B cell (primary cell): ENCODE measurements at regions not wholly inside any gene's neighbourhood (a gene's known extent, or its start where the extent isn't known, plus 50 kb on each side); places are given as distances from the start of the nearest gene placed in this dataset.

ENCODE experiments used
- ATAC-seq: fragments of 200-7000 bp; cut with Tn5 transposase; one replicate; pipeline ENCODE4 v1.10.0; 2021; ENCODE audit warnings: low read depth, mild to moderate bottlenecking, moderate number of reproducible peaks, moderate library complexity
- CTCF ChIA-PET: fragments of 350-600 bp; sonication (Branson Sonifier 250); formaldehyde crosslinking; loops from one replicate; lab custom pipeline; 2021; ENCODE audit warnings: antibody characterized with exemption, inconsistent platforms; lab: Charles Lee
- POLR2A ChIA-PET: fragments of 350-600 bp; sonication (Branson Sonifier 250); formaldehyde crosslinking; loops from one replicate; lab custom pipeline; 2021; ENCODE audit warnings: antibody characterized with exemption; lab: Charles Lee
- DNase-seq: peaks from one replicate; pipeline ENCODE4 v3.0.0; 2013
- H2AFZ ChIP-seq: 2 replicates; pipeline ENCODE4 v1.6.1; 2012; ENCODE audit warnings: mild to moderate bottlenecking, low read depth, low read length; ENCODE audit not compliant: insufficient read depth, poor library complexity, severe bottlenecking
- H3K27ac ChIP-seq, 2 donors: 1 replicate in 1 of 2; 2 replicates in 1 of 2; pipeline ENCODE4 v1.5.1; 2012 to 2013; ENCODE audit warnings: low read length in 2 of 2, mild to moderate bottlenecking in 2 of 2, moderate library complexity in 1 of 2
- H3K27me3 ChIP-seq, 4 experiments: fragments of 200-600 bp in 1 of 4; sonication (generic) in 1 of 4; replicated peaks in 1 of 4; 1 replicate in 2 of 4; 2 replicates in 2 of 4; pipeline versions ENCODE4 v1.6.1 to v1.7.0; 2013 to 2016; ENCODE audit warnings: low read length in 3 of 4, mild to moderate bottlenecking in 2 of 4, mixed read lengths in 1 of 4, moderate library complexity in 1 of 4; ENCODE audit not compliant: insufficient read depth in 4 of 4, control insufficient read depth in 3 of 4; ENCODE audit errors: control extremely low read depth in 1 of 4
- H3K36me3 ChIP-seq, 2 experiments: replicated peaks in 1 of 2; 1 replicate in 1 of 2; 2 replicates in 1 of 2; pipeline versions ENCODE4 v1.6.1 to v1.7.1; 2013; ENCODE audit warnings: low read length in 1 of 2; ENCODE audit not compliant: insufficient read depth in 2 of 2, control insufficient read depth in 1 of 2; ENCODE audit errors: control extremely low read depth in 1 of 2, extremely low read depth in 1 of 2
- H3K4me1 ChIP-seq, 2 donors: fragments of 200-600 bp in 1 of 2; sonication (generic) in 1 of 2; 1 replicate in 1 of 2; 2 replicates in 1 of 2; pipeline versions ENCODE4 v1.5.1 to v1.6.1; 2013 to 2017; ENCODE audit warnings: low read length in 2 of 2; ENCODE audit not compliant: control insufficient read depth in 2 of 2, insufficient read depth in 2 of 2
- H3K4me2 ChIP-seq: replicated peaks from 2 replicates; pipeline ENCODE3; 2012; ENCODE audit warnings: mild to moderate bottlenecking, low read depth, low read length; ENCODE audit not compliant: poor library complexity, severe bottlenecking
- H3K4me3 ChIP-seq, 5 experiments: fragments of 200-600 bp in 1 of 5; sonication (generic) in 1 of 5; 1 replicate in 3 of 5; 2 replicates in 2 of 5; pipeline versions ENCODE4 v1.5.1 to v1.7.0; 2011 to 2016; ENCODE audit warnings: low read length in 4 of 5, mild to moderate bottlenecking in 4 of 5, low read depth in 2 of 5, control low read depth in 1 of 5, moderate library complexity in 1 of 5; ENCODE audit not compliant: insufficient read depth in 1 of 5; ENCODE audit errors: control extremely low read depth in 1 of 5, extremely low read depth in 1 of 5
- H3K79me2 ChIP-seq: fragments of 200-600 bp; sonication (generic); one replicate; pipeline ENCODE4 v1.6.0; 2016; ENCODE audit warnings: low read length; ENCODE audit not compliant: control insufficient read depth, insufficient read depth
- H3K9ac ChIP-seq: fragments of 200-600 bp; sonication (generic); 2 replicates; pipeline ENCODE4 v1.6.1; 2017; ENCODE audit warnings: mild to moderate bottlenecking, low read length, moderate library complexity
- H3K9me3 ChIP-seq, 3 donors: one replicate each; pipeline versions ENCODE4 v1.6.1 to v1.7.1; 2013; ENCODE audit warnings: low read length in 2 of 3; ENCODE audit not compliant: control insufficient read depth in 2 of 3, insufficient read depth in 1 of 3; ENCODE audit errors: control extremely low read depth in 1 of 3
- H4K20me1 ChIP-seq: 2 replicates; pipeline ENCODE4 v1.6.0; 2012; ENCODE audit warnings: mild to moderate bottlenecking, low read length; ENCODE audit not compliant: insufficient read depth, control insufficient read depth, poor library complexity, severe bottlenecking
- H3K27ac Mint-ChIP-seq: one replicate; pipeline ENCODE4 v1.8.0; 2021; ENCODE audit warnings: mixed read lengths
- H3K27me3 Mint-ChIP-seq: one replicate; pipeline ENCODE4 v1.8.0; 2021; ENCODE audit warnings: mixed read lengths
- H3K4me1 Mint-ChIP-seq: one replicate; pipeline ENCODE4 v1.8.0; 2021; ENCODE audit warnings: mixed read lengths
- H3K4me3 Mint-ChIP-seq: one replicate; pipeline ENCODE4 v1.8.0; 2021; ENCODE audit warnings: mixed read lengths
- H3K9me3 Mint-ChIP-seq: one replicate; pipeline ENCODE4 v1.8.0; 2022; ENCODE audit warnings: mixed read lengths; ENCODE audit not compliant: insufficient read depth
- CTCF ChIP-seq: fragments of 200-600 bp; IDR thresholded peaks from one replicate; pipeline ENCODE4 v1.8.0; 2022; ENCODE audit warnings: antibody characterized with exemption, mild to moderate bottlenecking
- EZH2 ChIP-seq: IDR thresholded peaks from 2 replicates; pipeline ENCODE4 v1.6.1; 2012; ENCODE audit warnings: borderline replicate concordance, low read depth, mild to moderate bottlenecking, moderate library complexity, low read length; ENCODE audit not compliant: insufficient read depth, poor library complexity, severe bottlenecking
- WGBS: methylation state at CpG from one replicate; pipeline ENCODE4 v1.1.5; 2013; ENCODE audit warnings: missing lambda C conversion rate; ENCODE audit not compliant: insufficient coverage; 5-methylcytosine and 5-hydroxymethylcytosine counted together
- intact Hi-C: fragments of 100-400 bp; cut with micrococcal nuclease; formaldehyde crosslinking; loops from one replicate; pipeline ENCODE4 v1.10.0; 2022

- POLR2A ChIA-PET, result no interaction called here
- Histone ChIP-seq H3K27me3 (no peaks in the 10 kb centered on the region), H3K36me3 (no peaks in the 10 kb centered on the region), H4K20me1 (no peaks in the 10 kb centered on the region), H3K27ac (no peak overlapping the region), H3K79me2 (no peaks in the 10 kb centered on the region), H3K4me2 (no peak overlapping the region), H3K4me1 (no peaks in the 10 kb centered on the region), H3K4me3 (no peak overlapping the region), H2AFZ (no peak overlapping the region), H3K9ac (no peak overlapping the region), H3K9me3 (peaks cover 0 to 11% (median 0%) of the 10 kb centered on the region in 3 donors)
- intact Hi-C loops, result no loop called here
- 52% methylated on average over 5 of the region's 10 CpGs for WGBS
- Mint-ChIP-seq H3K27ac (no peak overlapping the region), H3K4me3 (no peak overlapping the region), H3K4me1 (no peaks in the 10 kb centered on the region), H3K9me3 (peaks cover 2% of the 10 kb centered on the region), H3K27me3 (no peaks in the 10 kb centered on the region)
- ATAC-seq, result no peak
- no peak for DNase-seq
- TF ChIP-seq CTCF, result no peak
- no peak for TF ChIP-seq EZH2
- CTCF ChIA-PET, result interaction anchor here (0.7 to 1.0 kb wide), 3 partner anchors 34 to 65 kb away, joined by 3 read pairs; no protein-coding TSS in a partner anchor
These were observed 113.0 kb downstream of the LITAF start for GRCh38 chr16:11473728-11474127.

DNA sequence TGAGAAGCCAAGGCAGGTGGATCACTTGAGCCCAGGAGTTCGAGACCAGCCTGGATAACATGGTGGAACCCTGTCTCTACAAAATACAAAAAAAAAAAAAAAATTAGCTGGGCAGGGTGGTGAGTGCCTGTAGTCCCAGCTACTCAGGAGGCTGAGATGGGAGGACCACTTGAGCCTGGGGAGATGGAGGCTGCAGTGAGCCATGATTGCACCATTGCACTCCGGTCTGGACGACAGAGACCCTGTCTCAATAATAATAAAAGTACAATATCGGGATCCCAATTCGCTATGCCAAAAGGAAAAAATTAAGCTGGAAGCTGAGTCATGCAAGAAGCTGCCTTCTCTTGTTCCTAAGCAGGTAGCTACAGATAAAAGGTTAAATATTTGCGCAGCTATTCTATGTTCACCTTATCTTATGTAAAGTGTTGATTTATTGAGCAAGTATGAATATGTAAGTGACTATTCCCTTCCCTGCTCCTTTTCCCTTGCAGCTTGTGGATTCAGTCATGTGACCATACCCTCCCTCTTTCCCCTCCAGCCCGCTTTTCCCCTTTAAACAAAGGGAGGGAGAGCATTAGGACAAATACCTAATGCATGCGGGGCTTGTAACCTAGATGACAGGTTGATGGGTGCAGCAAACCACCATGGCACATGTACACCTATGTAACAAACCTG is 112.0 kb downstream of the LITAF start:
- H4K20me1 ChIP-seq, result no peaks in the 10 kb centered on the region
- no peaks in the 10 kb centered on the region for H3K4me1 Mint-ChIP-seq

More for the DNA sequence above, 112.0 kb downstream of the LITAF start:
- Mint-ChIP-seq H3K9me3 (peaks cover 4% of the 10 kb centered on the region), H3K4me3 (no peak overlapping the region), H3K27me3 (no peaks in the 10 kb centered on the region), H3K27ac (no peak overlapping the region)
- DNase-seq (no peak), ATAC-seq (no peak)
- Histone ChIP-seq H3K4me1 (no peaks in the 10 kb centered on the region), H3K27me3 (no peaks in the 10 kb centered on the region), H3K36me3 (no peaks in the 10 kb centered on the region), H3K9me3 (peaks cover 0 to 12% (median 0%) of the 10 kb centered on the region in 3 donors), H3K27ac (no peak overlapping the region), H3K9ac (no peak overlapping the region), H3K79me2 (no peaks in the 10 kb centered on the region), H2AFZ (no peak overlapping the region), H3K4me3 (no peak overlapping the region), H3K4me2 (no peak overlapping the region)
- intact Hi-C loops, result no loop called here
- ChIA-PET CTCF (no interaction called here), POLR2A (interaction anchor here (0.6 kb wide), 1 partner anchor 177 kb away, joined by 3 read pairs; no protein-coding TSS in a partner anchor)
- WGBS, result no CpG with 5 or more reads among the region's 8 CpGs
- TF ChIP-seq CTCF (no peak), EZH2 (no peak)
